GM12873 (cell line): ENCODE measurements at regions not wholly inside any gene's neighbourhood (a gene's known extent, or its start where the extent isn't known, plus 50 kb on each side); places are given as distances from the start of the nearest gene placed in this dataset.

Source experiments
- TF ChIP-seq, protein P1 (sequence below): IDR thresholded peaks from 2 replicates; pipeline ENCODE4 v1.5.1; 2012; ENCODE audit warnings: low read depth, mild to moderate bottlenecking, moderate library complexity, low read length, control low read depth; ENCODE audit not compliant: insufficient read depth; ENCODE audit errors: missing control alignments

DNA sequence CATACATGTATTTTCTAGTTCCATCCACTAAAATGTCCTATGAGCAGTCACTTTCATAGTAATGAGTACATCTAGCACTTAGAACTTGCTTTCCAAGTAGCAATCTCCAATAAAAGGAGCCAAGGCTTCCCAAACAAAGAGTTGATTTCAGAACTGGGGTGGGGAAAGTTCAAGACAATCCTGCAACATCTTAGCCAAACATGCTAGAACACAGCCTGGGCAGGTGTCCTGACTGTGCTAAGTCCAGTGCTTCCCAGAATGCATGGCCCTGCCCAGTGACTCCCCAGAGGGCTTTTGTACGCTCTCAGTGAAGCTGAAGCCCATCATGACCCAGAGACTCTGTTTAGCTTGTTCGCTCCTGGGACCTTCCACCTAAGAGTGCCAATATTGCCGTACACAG, 106.7 kb upstream of the UBAC2 start:
- TF ChIP-seq, protein P1, sequence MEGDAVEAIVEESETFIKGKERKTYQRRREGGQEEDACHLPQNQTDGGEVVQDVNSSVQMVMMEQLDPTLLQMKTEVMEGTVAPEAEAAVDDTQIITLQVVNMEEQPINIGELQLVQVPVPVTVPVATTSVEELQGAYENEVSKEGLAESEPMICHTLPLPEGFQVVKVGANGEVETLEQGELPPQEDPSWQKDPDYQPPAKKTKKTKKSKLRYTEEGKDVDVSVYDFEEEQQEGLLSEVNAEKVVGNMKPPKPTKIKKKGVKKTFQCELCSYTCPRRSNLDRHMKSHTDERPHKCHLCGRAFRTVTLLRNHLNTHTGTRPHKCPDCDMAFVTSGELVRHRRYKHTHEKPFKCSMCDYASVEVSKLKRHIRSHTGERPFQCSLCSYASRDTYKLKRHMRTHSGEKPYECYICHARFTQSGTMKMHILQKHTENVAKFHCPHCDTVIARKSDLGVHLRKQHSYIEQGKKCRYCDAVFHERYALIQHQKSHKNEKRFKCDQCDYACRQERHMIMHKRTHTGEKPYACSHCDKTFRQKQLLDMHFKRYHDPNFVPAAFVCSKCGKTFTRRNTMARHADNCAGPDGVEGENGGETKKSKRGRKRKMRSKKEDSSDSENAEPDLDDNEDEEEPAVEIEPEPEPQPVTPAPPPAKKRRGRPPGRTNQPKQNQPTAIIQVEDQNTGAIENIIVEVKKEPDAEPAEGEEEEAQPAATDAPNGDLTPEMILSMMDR, result no peak

DNA sequence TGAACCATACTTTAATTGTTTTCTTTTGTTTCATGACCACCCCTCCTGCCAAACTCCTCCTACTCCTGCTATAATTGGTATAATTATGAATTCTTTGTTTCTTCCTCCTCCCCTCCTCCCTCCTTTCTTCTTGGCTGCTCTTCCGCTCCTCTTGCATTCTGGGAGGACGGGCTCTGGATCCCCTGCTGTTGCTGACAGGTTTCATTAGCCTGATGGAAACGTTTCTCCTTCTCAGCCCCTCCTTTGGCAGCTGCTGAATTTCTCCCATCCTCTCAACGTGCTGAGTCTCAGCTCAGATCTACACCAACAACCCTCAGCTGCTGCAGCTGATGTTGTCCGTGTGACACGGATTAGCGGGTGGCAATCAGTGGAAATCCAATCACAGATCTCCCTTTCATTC, 97.1 kb upstream of the UBAC2 start:
- TF ChIP-seq, protein P1, result no peak

DNA sequence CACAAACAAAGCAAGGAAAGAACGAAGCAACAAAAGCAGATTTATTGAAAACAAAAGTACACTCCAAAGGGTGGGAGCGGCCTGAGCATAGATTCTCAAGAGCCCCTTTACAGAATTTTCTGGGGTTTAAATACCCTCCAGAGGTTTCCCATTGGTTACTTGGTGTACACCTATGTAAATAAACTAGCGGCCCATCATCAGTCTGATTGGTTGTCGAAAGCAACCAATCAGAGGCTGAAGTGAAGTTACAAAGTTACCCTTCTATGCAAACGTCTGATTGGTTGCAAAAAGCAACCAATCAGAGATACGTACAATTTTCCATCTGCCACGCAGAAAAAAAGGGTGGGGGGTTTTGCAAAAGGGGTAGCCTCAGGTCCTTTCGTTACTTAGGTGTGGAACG, 96.3 kb upstream of the UBAC2 start:
- TF ChIP-seq, protein P1, result no peak

DNA sequence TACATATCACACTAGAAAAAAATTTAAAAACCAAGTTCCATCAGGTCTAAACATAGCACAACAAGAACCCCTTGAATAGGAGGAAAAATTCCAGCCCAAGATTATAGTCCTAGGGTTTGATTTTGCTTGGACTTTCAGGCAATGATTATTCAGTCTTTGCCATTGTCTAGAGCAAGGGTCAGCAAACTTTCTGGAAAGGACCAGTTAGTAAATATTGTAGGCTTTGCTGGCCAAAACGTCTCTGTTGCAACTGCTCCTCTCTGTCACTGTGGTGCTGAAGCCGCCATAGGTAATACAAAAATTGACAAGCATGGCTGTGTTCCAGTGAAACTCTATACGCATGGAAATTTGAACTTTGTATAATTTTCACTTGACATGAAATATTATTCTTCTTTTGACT, 95.5 kb upstream of the UBAC2 start:
- TF ChIP-seq, protein P1, result no peak

DNA sequence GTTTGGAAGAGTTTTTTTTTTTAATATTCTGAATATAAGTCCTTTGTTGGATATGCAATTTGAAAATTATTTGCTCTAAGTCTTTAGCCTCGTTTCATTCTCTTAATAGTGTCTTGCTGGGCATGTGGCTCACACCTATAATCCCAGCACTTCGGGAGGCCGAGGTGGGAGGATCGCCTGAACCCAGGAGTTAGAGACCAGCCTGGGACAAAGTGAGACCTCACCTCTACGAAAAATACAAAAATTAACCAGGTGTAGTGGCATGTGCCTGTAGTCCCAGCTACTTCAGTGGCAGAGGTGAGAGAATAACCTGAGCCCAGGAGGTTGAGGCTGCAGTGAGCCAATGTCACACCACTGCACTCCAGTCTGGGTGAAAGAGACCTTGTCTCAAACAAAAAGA, 87.3 kb upstream of the UBAC2 start:
- TF ChIP-seq, protein P1, result no peak

DNA sequence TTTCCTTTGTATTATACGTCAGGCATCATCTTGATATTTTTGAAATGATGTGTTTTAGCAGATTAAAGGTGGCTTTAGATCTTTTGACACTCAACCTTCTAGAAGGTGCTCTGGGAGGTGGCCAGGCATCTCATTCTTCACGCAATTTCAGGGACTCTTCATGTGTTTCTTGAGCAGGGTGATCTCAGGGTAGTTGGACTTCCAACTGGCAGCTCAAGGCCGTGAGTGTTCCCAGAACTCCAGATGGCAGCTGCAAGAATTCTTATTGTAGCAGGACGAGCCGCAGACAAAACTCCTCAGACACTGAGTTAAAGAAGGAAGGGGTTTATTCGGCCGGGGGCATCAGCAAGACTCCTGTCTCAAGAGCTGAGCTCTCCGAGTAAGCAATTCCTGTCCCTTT, 82.5 kb upstream of the UBAC2 start:
- TF ChIP-seq, protein P1, result no peak

DNA sequence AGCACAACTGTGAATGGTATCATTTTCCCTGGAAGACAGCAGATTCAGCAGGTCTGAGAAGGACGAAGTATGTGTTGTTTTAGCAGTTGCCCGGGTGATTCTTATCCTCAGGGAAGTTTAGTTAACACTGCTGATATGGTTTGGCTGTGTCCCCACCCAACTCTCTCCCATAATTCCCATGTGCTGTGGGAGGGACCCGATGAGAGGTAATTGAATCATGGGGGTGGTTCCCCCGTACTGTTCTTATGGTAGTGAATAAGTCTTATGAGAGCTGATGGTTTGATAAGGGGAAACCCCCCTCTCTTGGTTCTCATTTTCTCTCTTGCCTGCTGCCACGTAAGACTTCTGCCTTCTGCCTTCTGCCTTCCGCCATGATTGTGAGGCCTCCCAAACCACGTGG, 81.0 kb upstream of the UBAC2 start:
- TF ChIP-seq, protein P1, result no peak
